ENCODE measurements at regions not wholly inside any gene's neighbourhood (a gene's known extent, or its start where the extent isn't known, plus 50 kb on each side); places are given as distances from the start of the nearest gene placed in this dataset.

DNA sequence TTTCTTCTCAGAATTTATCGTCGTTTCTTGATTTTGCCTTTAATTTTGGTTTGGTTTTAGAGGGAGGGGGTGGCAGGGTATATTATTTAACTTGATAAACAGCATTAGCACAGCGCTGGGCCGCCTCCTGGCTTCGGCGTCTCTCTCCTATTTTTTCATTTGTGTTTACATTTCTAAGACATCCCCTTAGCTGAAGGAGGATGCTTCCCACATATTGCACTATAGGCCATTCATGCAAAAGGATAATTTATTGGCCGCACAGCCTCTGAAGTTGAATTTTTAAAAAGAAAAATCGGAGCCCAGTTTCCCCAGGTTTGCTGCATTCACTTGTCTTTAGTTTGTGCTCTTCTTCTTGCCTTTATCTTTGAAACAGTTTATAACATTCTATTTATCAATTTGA lies 497.4 kb upstream of the ZFHX3 start:
- no peak overlapping the region for H3K27ac ChIP-seq (ENCODE audit: low read depth, low read length)
- H2BK15ac ChIP-seq (ENCODE audit: low read length), result no peak overlapping the region
- H3K4me2 ChIP-seq (ENCODE audit: insufficient read depth in 1 of 2, low read depth in 2 of 2, low read length in 2 of 2), result peak overlapping the region in 1 of 2 experiments; percentile 44; a peak in 1 of 4 replicates
- no peak overlapping the region for H4K91ac ChIP-seq (replicated peaks; ENCODE audit: insufficient read length, low read length)
- H3K56ac ChIP-seq (replicated peaks; ENCODE audit: insufficient read length, low read depth, low read length), result no peak overlapping the region
- H2BK12ac ChIP-seq (ENCODE audit: low read depth, low read length), result no peak overlapping the region
- no peaks in the 10 kb centered on the region for H3K79me1 ChIP-seq (ENCODE audit: low read depth, low read length)
- FAIRE-seq, result no peak
- no peak overlapping the region for H2AK5ac ChIP-seq (ENCODE audit: low read depth, low read length)
- peaks cover 3 to 16% (median 13%) of the 10 kb centered on the region in 4 experiments for H3K4me1 ChIP-seq (replicated peaks in 1 of 4; ENCODE audit: control insufficient read depth in 3 of 4, insufficient read depth in 4 of 4, low read length in 3 of 4)
- H2AFZ ChIP-seq (ENCODE audit: low read length), result no peak overlapping the region
- H3K4me3 ChIP-seq (ENCODE audit: extremely low read depth in 1 of 4, insufficient read depth in 2 of 4, low read depth in 3 of 4, low read length in 4 of 4), result no peak overlapping the region
- H3K23ac ChIP-seq (ENCODE audit: insufficient read length), result no peak overlapping the region
- H2BK5ac ChIP-seq (ENCODE audit: low read depth, low read length), result no peak overlapping the region
- ChIA-PET POLR2A (ENCODE audit: partially characterized antibody) (no interaction called here), CTCF (ENCODE audit: partially characterized antibody) (interaction anchor here (1.1 kb wide), 1 partner anchor 19 kb away, joined by 4 read pairs; no protein-coding TSS in a partner anchor)
- no peaks in the 10 kb centered on the region for H4K20me1 ChIP-seq (replicated peaks in 1 of 2; ENCODE audit: control insufficient read depth in 1 of 2, insufficient read depth in 2 of 2, low read length in 2 of 2)
- no peak overlapping the region for H3K18ac ChIP-seq (ENCODE audit: extremely low read depth, low read length)
- no peaks in the 10 kb centered on the region for H3K79me2 ChIP-seq (ENCODE audit: control insufficient read depth in 1 of 2, insufficient read depth in 2 of 2, low read length in 2 of 2)
- no peak overlapping the region for H2BK20ac ChIP-seq (ENCODE audit: low read length)
- no peak overlapping the region for H4K5ac ChIP-seq (ENCODE audit: insufficient read length, low read depth, low read length)
- H3K14ac ChIP-seq (ENCODE audit: insufficient read length), result no peak overlapping the region
- H2BK120ac ChIP-seq (replicated peaks; ENCODE audit: low read depth, low read length), result no peak overlapping the region
- WGBS, 2 experiments (ENCODE audit: extremely low coverage in 1 of 2, insufficient coverage in 1 of 2, insufficient read length in 1 of 2, insufficient replicate concordance in 2 of 2, low coverage in 1 of 2, low lambda C conversion rate in 2 of 2, missing lambda C conversion rate in 1 of 2), result 85% methylated on average over 8 of the region's 8 CpGs; no CpG with 5 or more reads in 1 of the 2 experiments
- H3K9me3 ChIP-seq (ENCODE audit: insufficient read depth in 2 of 2, low read depth in 1 of 2, low read length in 1 of 2), result no peaks in the 10 kb centered on the region
- no peak for DNase-seq (ENCODE audit: low read depth in 1 of 2, low spot score in 2 of 2)
- TF ChIP-seq EP300 (IDR thresholded peaks at IDR 0.05; ENCODE audit: borderline replicate concordance in 1 of 2, low read depth in 2 of 2, low read length in 2 of 2) (no peak), POLR2AphosphoS5 (IDR thresholded peaks at IDR 0.05; ENCODE audit: low read depth, low read length) (no peak), TBP (IDR thresholded peaks at IDR 0.05; ENCODE audit: low read depth, low read length) (no peak), RFX5 (IDR thresholded peaks at IDR 0.05; ENCODE audit: borderline replicate concordance, low read depth, low read length) (no peak), SP2 (IDR thresholded peaks at IDR 0.05; ENCODE audit: low read length) (no peak), CEBPB (IDR thresholded peaks at IDR 0.05; ENCODE audit: low read depth, low read length) (no peak), SRF (IDR thresholded peaks at IDR 0.05; ENCODE audit: low read depth, low read length) (no peak), SIRT6 (IDR thresholded peaks at IDR 0.05; ENCODE audit: low read length) (no peak)
- H3K9ac ChIP-seq (replicated peaks in 1 of 4; ENCODE audit: extremely low read depth in 1 of 4, low read depth in 3 of 4, low read length in 3 of 4), result no peak overlapping the region
- no peaks in the 10 kb centered on the region for H3K36me3 ChIP-seq (ENCODE audit: control insufficient read depth in 2 of 4, insufficient read depth in 4 of 4, low read length in 3 of 4)
- H3K27me3 ChIP-seq (replicated peaks in 1 of 4; ENCODE audit: control insufficient read depth in 3 of 4, extremely low read depth in 1 of 4, insufficient read depth in 3 of 4, low read length in 3 of 4), result no peaks in the 10 kb centered on the region
- no peak overlapping the region for H3K4ac ChIP-seq (replicated peaks; ENCODE audit: insufficient read length, low read depth, low read length)
- no peak overlapping the region for H4K8ac ChIP-seq (ENCODE audit: extremely low read depth, insufficient read depth, low read length)
- H3K23me2 ChIP-seq (ENCODE audit: low read depth, low read length), result no peaks in the 10 kb centered on the region; the same call in 1 of the 2 replicates

All from H1 (cell line).